ENCODE measurements at regions not wholly inside any gene's neighbourhood (a gene's known extent, or its start where the extent isn't known, plus 50 kb on each side); places are given as distances from the start of the nearest gene placed in this dataset.
"Not testable (repeated sequence)": the region's sequence is repeated elsewhere in the genome, so short reads cannot be mapped to it uniquely, and the experiment has no call there.

GRCh38 chr15:44849701-44850403 lies 106.6 kb upstream of the TERB2 start:
- DNase-seq, result not testable (repeated sequence)

GRCh38 chr15:44853304-44853950 lies 103.1 kb upstream of the TERB2 start:
- DNase-seq, result peak; percentile 43

GRCh38 chr15:44854696-44855095 lies 101.8 kb upstream of the TERB2 start:
- not testable (repeated sequence) for DNase-seq

- DNase-seq, result not testable (repeated sequence)
These were observed 100.2 kb upstream of the TERB2 start for GRCh38 chr15:44856284-44856683.

GRCh38 chr15:44857164-44857710 lies 99.2 kb upstream of the TERB2 start:
- not testable (repeated sequence) for DNase-seq

GRCh38 chr15:44859088-44859487 lies 97.4 kb upstream of the TERB2 start:
- DNase-seq, result not testable (repeated sequence)

- not testable (repeated sequence) for DNase-seq
These were observed 96.3 kb upstream of the TERB2 start for GRCh38 chr15:44860168-44860567.

- DNase-seq, result no peak
These were observed 95.0 kb upstream of the TERB2 start for GRCh38 chr15:44861439-44861910.

- DNase-seq, result no peak
These were observed 94.6 kb upstream of the TERB2 start for GRCh38 chr15:44861917-44862316.

GRCh38 chr15:44862866-44863265 lies 93.6 kb upstream of the TERB2 start:
- not testable (repeated sequence) for DNase-seq

- DNase-seq, result not testable (repeated sequence)
These were observed 88.4 kb upstream of the TERB2 start for GRCh38 chr15:44868100-44868499.

GRCh38 chr15:44870125-44870524 lies 86.4 kb upstream of the TERB2 start:
- peak; percentile 21 for DNase-seq

- DNase-seq, result no peak
These were observed 83.4 kb upstream of the TERB2 start for GRCh38 chr15:44873103-44873502.

- DNase-seq, result no peak
These were observed 77.4 kb upstream of the TERB2 start for GRCh38 chr15:44879066-44879465.

- DNase-seq, result no peak
These were observed 74.0 kb upstream of the TERB2 start for GRCh38 chr15:44882499-44882968.

GRCh38 chr15:44883199-44883877 lies 73.1 kb upstream of the TERB2 start:
- DNase-seq, result no peak

GRCh38 chr15:44898890-44899651 lies 57.4 kb upstream of the TERB2 start:
- DNase-seq, result not testable (repeated sequence)

GRCh38 chr15:44899775-44900174 lies 56.7 kb upstream of the TERB2 start:
- not testable (repeated sequence) for DNase-seq

GRCh38 chr15:44900796-44901195 lies 55.7 kb upstream of the TERB2 start:
- not testable (repeated sequence) for DNase-seq

- not testable (repeated sequence) for DNase-seq
These were observed 53.2 kb upstream of the TERB2 start for GRCh38 chr15:44903281-44903680.

GRCh38 chr15:44904651-44905340 lies 51.7 kb upstream of the TERB2 start:
- DNase-seq, result not testable (repeated sequence)
